HG03460 (cell line): ENCODE measurements at regions not wholly inside any gene's neighbourhood (a gene's known extent, or its start where the extent isn't known, plus 50 kb on each side); places are given as distances from the start of the nearest gene placed in this dataset.

ENCODE experiments used
- ATAC-seq: cut with Tn5 transposase; IDR thresholded peaks from one replicate; pipeline ENCODE4 v1.9.1; 2021; ENCODE audit not compliant: unreplicated experiment

DNA sequence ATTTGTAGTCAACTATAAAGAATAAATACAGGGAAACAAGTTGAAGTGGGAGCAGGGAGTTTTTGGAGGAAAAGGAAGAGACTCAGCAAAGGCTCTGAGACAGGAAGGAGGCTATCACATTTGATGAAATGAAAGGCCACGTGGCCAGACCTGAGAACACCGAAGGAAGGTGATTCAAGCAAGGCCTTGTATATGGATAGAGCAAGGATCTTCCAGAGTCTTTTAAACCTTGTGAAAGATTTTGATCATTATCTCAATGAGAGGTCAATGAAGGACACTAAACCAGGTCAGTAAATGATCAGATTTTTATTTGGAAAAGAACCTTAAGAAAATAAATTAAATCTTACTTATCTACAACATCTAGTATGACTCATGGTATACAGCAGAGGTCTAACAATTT lies 523.5 kb downstream of the SLC16A7 start:
- ATAC-seq, result no peak

DNA sequence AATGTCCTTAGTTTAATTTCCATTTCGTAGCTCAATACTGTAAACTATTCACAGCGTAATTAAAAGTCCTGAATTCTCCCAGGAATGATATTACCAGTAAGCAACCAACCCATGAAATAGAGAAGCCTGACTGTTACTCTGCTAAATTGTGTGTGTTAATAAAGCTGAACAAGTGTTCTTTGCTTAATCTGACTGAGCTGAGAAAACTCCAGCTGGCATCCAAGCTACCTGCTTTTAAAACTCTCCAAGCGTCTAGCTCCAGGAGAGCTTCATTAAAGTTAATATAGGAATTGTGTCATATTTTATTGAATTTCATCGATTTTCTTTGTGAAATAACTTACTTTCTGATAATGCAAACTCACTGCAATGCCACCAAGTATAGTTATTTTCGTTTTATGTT lies 524.4 kb downstream of the SLC16A7 start:
- no peak for ATAC-seq

DNA sequence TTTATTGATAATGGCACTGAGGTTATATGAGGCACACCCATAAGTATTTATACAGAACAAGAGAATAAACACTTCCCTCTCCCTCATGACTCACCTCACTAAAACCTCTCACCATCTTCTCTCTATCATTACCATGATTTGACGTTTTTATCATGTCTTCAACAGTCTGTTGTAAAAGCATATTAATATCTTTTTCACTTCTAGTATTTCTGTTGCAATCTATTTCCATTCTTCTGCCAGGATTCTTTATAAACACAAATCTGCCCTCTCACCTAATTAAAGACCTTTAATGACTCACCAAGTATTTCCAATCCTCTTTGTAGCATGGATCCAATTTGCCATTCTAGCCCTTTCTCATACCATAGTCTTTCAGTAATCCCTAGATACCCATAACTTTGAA lies 527.7 kb downstream of the SLC16A7 start:
- no peak for ATAC-seq

DNA sequence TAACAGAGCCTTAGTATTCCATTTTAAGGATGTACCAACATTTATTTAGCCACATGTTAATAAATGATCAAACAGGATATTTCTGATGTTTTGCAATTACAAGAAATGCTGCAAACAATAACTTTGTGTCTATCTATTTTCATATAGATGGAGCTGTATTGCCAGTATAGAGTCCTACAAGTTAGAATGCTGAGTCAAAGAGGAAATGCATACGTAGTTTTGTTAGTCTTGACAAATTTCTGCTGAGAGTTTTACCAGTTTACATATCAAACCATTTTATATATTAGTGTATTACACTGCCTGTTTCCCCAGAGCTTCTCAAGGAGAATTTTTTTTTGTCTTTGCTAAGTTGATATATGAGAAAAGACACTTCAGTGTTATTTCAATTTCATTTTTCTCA lies 541.7 kb downstream of the SLC16A7 start:
- no peak for ATAC-seq

DNA sequence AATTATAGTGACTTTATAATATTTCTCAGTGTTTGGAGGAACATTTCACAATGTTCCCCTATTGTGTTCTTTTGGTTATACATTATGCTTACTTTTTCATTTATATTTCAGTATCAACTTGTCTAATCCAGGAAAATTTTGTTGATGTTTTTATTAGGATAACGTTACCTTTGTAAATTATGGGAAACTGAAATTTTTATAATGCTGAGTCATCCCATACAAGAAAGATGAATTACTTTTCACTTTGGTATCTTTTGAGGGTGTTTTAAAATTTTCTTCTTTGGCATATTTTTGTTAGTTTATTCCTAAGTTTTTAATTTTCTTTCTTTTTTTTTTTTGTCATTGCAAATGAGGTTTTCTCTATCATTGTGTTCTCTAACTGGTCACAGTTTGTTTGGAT lies 542.7 kb downstream of the SLC16A7 start:
- ATAC-seq, result no peak

DNA sequence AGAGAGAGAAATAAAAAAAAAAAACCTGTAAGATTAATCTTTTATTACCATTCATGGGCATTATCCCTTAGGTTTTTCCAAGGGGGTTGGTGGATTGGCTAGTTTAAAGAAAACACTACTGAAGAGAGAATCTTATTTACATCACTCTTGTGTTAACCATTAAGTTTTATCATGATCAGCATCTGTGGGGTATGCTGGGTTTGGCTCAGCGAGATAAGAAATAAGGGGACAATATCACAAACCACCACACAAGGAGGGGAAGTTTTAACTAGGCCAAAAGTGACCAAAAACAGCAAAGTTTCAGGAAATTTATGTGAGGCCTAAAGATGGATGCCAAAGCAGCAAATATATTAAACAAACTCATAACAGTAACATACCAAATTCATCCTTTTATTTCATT lies 548.6 kb downstream of the SLC16A7 start:
- ATAC-seq, result no peak

DNA sequence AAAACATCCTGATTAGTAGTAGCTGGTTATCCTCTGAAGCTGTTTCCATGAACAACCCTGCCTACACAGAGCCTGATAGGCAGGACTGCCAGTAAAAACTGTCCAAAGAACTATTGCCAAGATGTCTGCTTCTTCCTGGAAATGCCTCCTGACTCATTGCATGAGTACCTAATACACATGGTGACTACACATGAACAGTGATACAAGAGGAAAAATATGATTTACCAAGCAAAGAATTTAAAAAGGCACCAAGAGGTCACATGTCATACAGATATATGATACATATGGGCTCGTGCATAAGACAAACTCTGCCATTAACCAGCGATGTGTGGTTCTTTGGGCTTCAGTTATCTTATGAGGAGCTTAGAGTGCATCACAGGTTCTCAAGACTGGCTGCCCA lies 552.3 kb downstream of the SLC16A7 start:
- no peak for ATAC-seq

DNA sequence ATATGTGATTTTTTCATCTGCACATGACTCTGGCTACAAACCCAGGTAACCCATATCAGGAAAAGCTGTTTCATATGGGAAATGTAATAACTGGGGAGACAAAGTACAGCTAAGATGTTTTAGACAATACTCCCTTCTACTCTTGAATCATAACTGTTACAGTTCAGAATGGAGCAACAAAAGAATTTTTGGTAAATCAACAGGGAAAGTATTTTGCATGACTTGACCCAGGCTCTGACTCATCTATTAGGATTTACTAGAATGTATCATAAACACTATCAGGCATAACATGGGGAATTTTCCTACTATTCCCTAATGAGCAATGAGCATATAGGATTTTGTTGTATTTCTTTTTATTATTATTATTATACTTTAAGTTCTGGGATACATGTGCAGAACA lies 553.0 kb downstream of the SLC16A7 start:
- no peak for ATAC-seq

DNA sequence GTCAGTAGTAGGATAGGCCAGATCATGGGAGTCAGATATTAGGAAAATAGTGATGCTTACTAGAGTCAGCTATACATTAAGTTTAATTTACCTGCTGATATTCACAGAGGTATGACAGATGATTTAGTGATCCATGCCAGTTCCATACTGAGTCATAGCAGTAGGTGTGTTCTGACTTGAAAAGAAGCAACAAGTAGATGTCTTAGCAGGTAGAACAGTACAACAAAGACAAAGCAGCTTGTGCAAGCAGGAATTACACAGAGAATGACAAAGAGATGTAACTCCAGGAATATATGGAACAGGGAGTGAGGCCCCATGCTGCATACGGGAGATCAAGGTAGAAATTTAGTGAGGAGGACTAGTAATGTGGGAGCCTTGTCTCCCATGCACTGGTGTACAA lies 556.9 kb downstream of the SLC16A7 start:
- ATAC-seq, result no peak

DNA sequence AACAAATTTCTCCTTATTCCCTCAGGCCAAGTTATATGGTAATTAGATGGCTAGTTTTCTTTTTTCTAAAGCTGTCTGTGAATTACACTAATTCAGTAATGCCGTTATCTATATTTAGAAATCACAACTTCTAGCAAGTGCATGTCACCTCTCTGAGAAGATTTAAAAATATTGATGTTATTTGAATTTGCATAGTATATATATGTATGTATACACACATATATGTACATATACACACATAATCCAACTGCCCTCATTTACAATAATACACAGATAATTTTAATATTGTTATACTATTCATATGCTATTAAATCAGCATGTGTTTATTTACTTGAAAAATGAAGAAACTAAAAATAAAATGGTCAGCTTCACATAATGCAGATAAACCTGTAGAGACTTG lies 563.9 kb downstream of the SLC16A7 start:
- no peak for ATAC-seq

DNA sequence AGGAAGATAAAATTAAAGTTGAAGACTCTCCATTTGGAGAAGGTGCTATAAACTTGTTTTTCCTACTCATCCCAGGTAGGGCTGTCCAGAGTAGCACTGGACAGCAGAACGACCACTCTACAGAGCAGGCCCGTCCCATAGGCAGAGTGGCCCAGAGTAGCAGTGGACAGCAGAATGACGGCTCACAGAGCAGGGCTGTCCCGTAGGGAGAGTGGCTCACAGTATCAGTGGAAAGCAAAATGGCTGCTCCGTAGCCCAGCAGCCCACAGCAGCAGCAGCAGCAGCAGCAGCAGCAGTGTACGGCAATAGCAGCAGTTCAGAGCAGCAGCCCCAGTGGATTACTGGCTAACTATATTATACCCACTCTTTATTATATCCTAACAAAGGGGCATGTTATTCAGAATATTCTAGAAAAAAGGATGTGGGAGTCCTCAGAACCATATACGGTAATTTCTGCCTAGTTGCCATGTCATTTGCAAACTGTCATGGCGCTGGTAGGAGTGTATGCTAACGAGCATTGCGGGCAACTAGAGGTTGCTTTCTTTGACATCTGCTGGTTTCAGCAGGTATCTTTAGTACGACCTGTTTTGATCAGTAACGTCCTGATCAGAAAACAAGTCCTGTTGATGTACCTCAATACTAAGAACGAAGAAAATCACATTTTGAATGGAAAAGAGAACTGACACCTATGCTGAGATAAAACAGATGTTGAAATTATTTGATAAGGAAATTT lies 567.3 kb downstream of the SLC16A7 start:
- no peak for ATAC-seq

DNA sequence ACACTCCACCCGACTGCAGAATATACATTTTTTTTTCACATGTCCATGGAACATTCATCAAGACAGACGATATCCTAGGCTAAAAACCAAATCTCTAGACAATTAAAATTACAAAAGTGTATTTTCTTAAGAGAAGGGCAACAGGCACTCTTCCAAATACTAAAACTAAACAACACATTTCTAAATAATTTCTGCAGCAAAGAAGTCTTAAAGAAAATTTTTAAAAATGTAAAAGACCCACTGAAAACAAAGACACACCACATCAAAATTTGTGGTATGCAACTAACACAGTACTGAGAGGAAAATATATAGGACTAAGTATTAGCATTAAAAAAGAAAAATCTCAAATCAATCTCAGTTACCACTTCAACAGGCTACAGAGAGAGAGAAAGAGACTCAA lies 570.0 kb downstream of the SLC16A7 start:
- no peak for ATAC-seq

DNA sequence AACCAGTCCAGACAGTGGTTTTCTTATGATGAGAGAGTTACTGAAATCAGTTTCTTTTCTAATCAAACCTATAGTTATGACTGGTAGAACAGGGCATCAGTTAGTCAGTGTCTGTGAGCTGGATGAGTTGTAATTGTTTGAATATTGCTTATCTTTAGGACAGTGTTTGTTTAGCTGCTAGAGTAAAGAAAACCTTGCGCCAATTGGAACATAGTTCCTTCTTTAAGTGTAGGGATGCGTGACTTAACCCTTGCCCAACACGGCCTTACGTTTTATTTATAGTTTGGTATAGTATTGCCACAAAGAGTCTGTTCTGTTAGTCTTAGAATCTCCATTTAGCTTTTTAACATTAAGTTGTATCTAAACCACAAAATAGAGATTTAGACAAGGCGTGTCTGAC lies 572.6 kb downstream of the SLC16A7 start:
- no peak for ATAC-seq

DNA sequence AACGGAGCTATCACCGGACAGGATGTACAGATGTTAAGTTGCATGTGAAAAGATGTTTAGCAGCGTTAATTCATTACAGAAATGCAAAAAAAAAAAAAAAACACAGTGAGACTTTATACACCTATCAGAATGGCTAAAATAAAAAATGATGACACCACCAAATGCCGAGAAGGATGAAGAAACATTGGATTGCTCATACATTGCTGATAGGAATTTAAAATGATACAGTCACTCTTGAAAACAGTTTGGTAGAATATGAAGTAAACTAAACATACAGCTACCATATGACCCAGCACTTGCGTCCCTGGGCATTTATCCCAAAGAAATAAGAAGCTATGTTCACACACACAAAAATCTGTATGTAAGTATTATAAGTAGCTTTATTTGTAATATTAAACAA lies 574.1 kb downstream of the SLC16A7 start:
- ATAC-seq, result no peak

DNA sequence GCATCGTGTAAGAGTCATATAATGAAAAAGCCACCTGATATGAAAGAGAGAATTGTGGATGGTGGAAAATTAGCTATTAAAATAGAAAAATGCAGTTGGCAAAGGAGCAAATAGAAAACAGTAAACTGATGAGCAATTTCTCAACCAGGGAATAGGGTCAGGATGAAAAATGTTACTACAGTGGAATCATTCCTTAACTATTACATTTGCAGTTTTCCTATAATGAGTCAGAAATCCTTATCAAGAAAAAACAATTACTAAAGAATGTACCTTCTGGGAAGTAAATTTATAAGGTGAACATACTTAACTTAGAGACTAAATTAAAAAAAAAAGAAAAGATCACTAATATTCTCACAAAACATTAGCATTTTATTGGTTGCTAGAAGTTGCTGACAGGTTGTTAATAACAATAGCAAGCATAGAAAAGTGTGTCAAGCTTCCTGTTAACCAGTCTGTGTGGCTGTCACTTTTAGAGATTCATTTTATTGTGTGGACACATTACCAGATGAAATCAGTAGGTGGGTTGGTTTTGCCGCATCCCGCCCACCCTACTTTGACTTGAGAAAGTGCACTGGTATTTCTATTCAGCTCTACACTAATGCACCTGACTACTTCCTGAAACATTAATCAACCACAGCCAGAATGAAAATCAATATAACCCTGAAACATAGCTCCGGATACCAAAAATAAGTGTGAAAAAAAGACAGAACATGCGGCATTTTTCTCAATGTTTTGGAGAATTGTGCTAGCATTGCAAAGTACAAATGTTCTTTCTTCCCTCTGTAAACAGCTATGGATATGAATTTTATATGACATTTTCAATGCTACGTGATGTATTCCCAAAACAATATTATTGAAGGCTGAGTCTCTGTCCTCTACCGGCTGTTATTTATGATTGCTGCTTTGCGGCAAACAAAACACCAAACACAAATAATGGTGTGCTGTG lies 576.7 kb downstream of the SLC16A7 start:
- no peak for ATAC-seq

DNA sequence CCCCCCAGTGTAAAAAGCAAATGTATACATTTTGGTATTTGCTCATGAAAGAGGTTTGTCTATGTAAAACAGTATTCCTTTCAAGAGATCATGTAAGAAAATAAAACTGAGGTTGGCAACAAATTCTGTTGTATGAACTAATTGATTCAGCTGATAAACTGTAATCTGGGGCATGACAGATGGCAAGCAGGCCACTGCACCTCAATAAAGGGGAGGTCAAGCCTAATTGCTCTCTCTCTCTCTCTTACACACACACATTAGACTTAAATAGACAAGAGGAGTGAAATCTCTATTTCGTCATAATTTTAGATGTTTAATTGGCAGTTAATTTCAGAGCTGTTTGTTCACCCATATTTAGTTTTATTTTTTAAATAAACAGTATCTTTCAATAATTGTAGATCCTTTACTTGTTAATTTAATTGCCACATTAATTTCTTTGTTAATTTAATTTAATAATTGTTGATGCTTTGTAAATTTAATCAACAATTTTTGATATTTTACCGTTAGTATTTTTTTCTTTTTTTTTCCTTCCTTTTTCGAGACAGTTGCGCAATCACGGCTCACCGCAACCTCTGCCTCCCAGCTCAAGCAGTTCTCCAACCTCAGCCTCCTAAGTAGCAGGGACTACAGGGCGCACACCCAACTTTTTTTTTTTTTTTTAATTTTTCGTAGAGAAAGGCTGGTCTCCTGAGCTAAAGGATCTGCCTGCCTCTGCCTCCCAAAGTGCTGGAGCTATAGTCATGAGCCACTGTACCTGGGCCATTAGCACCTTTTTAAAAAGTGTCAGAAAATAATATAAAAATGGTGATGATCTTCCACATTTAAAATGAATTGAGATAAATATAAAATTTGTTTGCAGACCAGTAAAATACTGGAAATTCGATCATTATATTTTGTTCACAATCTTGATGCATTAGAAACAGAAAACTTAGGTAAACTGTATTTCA lies 577.7 kb downstream of the SLC16A7 start:
- no peak for ATAC-seq

DNA sequence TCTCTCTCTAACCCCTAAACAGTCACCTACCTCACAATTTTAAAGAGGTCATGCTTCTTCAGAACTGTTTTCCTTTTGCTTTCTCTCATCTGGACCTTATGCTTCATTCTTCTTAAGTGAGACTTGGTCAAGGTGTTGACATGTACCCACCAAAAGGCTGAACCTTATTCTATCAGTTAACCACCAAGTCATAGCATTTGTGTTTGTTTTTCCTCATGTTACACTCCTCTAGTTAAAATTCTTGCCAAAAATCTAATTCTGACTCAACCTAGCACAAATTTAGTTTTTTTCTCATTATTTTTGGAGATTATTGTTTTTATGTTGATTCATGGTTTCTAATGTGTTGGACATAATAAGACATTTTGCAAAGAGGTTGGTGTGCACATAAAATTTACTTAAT lies 578.6 kb downstream of the SLC16A7 start:
- ATAC-seq, result no peak

DNA sequence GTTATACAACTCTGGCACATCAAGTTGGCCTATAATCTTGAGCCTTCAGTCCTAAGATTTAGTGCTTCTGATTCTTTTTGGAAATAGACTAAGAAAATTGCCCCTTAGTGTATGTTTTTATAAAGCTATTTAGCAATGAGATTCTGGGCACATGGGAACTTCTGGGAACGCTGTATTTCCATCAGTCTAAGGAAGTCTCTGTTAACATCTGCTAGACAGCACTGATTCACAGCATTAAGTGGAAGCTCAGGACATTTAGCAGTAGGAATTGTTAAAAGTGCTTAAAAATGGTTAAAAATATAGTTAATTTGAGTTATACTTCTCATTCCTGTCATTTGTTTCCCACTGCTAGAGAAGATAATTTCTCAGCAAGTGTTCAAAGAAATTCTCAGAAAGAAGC lies 579.1 kb downstream of the SLC16A7 start:
- no peak for ATAC-seq

DNA sequence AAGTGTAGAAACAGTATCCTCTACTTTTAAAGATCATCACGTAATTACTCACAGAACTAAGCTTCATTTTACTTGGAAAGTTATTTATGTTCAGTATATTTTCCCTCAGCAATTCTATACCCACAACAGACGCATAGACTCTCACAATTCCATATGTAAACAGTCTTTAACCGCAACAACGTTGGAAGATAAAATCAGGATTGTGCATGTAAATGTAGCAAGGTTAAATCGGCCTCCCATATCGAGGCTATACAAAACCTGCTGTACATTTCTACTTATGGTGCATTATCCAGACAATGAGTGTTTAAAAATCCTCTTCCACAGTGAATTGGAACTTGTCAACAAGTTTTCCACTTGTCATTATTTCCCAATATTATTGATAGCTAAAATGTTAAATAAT lies 581.1 kb downstream of the SLC16A7 start:
- ATAC-seq, result no peak

DNA sequence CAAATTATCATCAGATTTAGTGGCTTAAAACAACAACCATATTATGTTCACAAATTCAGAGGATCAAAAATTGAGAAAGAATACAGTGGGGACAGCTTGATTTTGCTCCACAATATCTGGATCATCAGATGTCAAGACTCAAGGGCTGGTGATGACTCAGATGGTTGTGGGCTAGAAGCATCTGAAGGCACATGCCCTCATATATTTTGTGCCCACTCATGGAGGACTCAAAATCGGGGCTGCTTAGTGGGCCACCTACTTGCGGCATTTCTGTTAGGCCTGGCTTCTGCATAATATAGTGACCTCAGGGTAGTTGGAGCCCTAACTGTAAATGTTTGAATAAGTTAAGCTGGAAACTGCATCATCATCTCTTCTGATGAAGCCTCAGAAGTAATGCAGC lies 584.5 kb downstream of the SLC16A7 start:
- no peak for ATAC-seq

DNA sequence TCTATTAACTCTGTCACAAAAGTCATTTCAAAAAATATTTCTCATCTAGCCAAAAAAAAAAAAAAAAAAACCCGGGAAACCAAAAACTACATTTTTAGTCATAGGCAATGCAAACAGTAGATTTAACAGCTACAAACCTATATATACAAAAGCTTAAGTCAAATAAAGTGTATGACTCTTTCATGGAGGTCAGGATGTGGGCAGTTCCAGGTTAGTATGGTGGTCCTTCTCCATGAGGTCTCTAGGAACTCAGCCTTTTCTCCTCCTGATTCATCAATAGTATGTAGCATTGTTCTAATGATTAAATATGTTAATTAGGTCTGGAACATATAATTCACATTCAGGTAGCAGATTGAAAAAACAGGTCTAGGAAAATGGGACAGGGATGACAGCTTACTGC lies 586.5 kb downstream of the SLC16A7 start:
- no peak for ATAC-seq
